IMR-90 (cell line): ENCODE measurements at regions not wholly inside any gene's neighbourhood (a gene's known extent, or its start where the extent isn't known, plus 50 kb on each side); places are given as distances from the start of the nearest gene placed in this dataset.

ENCODE experiments used
- ATAC-seq: fragments of 200-7000 bp; cut with Tn5 transposase; 2 replicates; pipeline ENCODE4 v1.9.1; 2020; ENCODE audit warnings: low read depth, mild to moderate bottlenecking, moderate library complexity
- BruUV-seq: library from RNA; stranded (reverse); fragments of 400-500 nt; replicated peaks from 2 replicates; lab custom pipeline; 2021; lab: Mats Ljungman, UMichigan
- CTCF ChIA-PET: fragments of 300-600 bp; formaldehyde crosslinking; extraction: SDS; loops from one replicate; lab custom pipeline; 2021; ENCODE audit warnings: antibody characterized with exemption; lab: Yijun Ruan, JAX
- POLR2A ChIA-PET: fragments of 300-600 bp; sonication (Branson Sonifier 250); formaldehyde crosslinking; loops from one replicate; lab custom pipeline; 2022; ENCODE audit warnings: antibody characterized with exemption; ENCODE audit not compliant: unreplicated experiment; lab: Charles Lee
- DNase-seq: peaks from one replicate; pipeline ENCODE4 v3.0.0; 2013
- H2AFZ ChIP-seq: replicated peaks from 2 replicates; pipeline ENCODE3; 2013; ENCODE audit warnings: low read length, mild to moderate bottlenecking; ENCODE audit not compliant: poor library complexity
- H2AK5ac ChIP-seq: 2 replicates; pipeline ENCODE4 v1.6.1; 2013; ENCODE audit warnings: low read depth, low read length, inconsistent platforms
- H2AK9ac ChIP-seq: replicated peaks from 2 replicates; pipeline ENCODE3; 2013; ENCODE audit warnings: mild to moderate bottlenecking, low read depth, low read length, moderate library complexity; ENCODE audit not compliant: poor library complexity
- H2BK120ac ChIP-seq: 2 replicates; pipeline ENCODE4 v1.6.1; 2013; ENCODE audit warnings: low read depth, low read length, inconsistent platforms
- H2BK15ac ChIP-seq: 3 replicates; pipeline ENCODE4 v1.6.1; 2013; ENCODE audit warnings: low read depth, low read length, inconsistent platforms
- H2BK20ac ChIP-seq: 2 replicates; pipeline ENCODE4 v1.6.1; 2013; ENCODE audit warnings: low read depth, mild to moderate bottlenecking, inconsistent platforms, low read length, moderate library complexity
- H2BK5ac ChIP-seq: 2 replicates; pipeline ENCODE4 v1.6.1; 2013; ENCODE audit warnings: mild to moderate bottlenecking, low read depth, low read length, inconsistent platforms; ENCODE audit not compliant: poor library complexity, severe bottlenecking
- H3K14ac ChIP-seq: replicated peaks from 2 replicates; pipeline ENCODE4 v1.6.1; 2013; ENCODE audit warnings: low read depth, low read length, inconsistent platforms
- H3K18ac ChIP-seq: 2 replicates; pipeline ENCODE4 v1.6.1; 2013; ENCODE audit warnings: low read depth, low read length, control low read depth
- H3K23ac ChIP-seq: 2 replicates; pipeline ENCODE4 v1.6.1; 2013; ENCODE audit warnings: low read depth, low read length, inconsistent platforms
- H3K27ac ChIP-seq: 2 replicates; pipeline ENCODE4 v1.5.1; 2013; ENCODE audit warnings: mild to moderate bottlenecking, control low read depth, low read length; ENCODE audit not compliant: insufficient read depth
- H3K27me3 ChIP-seq: 2 replicates; pipeline ENCODE4 v1.6.1; 2013; ENCODE audit warnings: low read length; ENCODE audit not compliant: control insufficient read depth, insufficient read depth
- H3K36me3 ChIP-seq: 2 replicates; pipeline ENCODE4 v1.6.1; 2013; ENCODE audit warnings: low read length, mixed read lengths; ENCODE audit not compliant: control insufficient read depth, insufficient read depth
- H3K4ac ChIP-seq: 2 replicates; pipeline ENCODE4 v1.6.1; 2013; ENCODE audit warnings: low read depth, low read length, inconsistent platforms
- H3K4me1 ChIP-seq: 2 replicates; pipeline ENCODE4 v1.6.1; 2013; ENCODE audit warnings: low read length, mixed read lengths; ENCODE audit not compliant: control insufficient read depth, insufficient read depth
- H3K4me2 ChIP-seq: 2 replicates; pipeline ENCODE4 v1.6.1; 2013; ENCODE audit warnings: low read depth, mild to moderate bottlenecking, control low read depth, low read length, moderate library complexity
- H3K4me3 ChIP-seq: 2 replicates; pipeline ENCODE4 v1.5.1; 2013; ENCODE audit warnings: low read depth, mild to moderate bottlenecking, control low read depth, low read length, moderate library complexity; ENCODE audit not compliant: insufficient read depth
- H3K56ac ChIP-seq: 2 replicates; pipeline ENCODE4 v1.6.1; 2013; ENCODE audit warnings: low read length, inconsistent platforms; ENCODE audit not compliant: insufficient read depth; ENCODE audit errors: extremely low read depth
- H3K79me1 ChIP-seq, 2 experiments: 2 replicates each; pipeline ENCODE4 v1.6.1; 2013; ENCODE audit warnings: low read length in 2 of 2, inconsistent platforms in 1 of 2, low read depth in 1 of 2
- H3K9ac ChIP-seq: 2 replicates; pipeline ENCODE4 v1.6.1; 2013; ENCODE audit warnings: low read depth, low read length, control low read depth
- H3K9me1 ChIP-seq: 2 replicates; pipeline ENCODE4 v1.6.1; 2013; ENCODE audit warnings: low read length, inconsistent platforms; ENCODE audit not compliant: insufficient read depth
- H3K9me3 ChIP-seq: 2 replicates; pipeline ENCODE4 v1.6.1; 2013; ENCODE audit warnings: low read length; ENCODE audit not compliant: control insufficient read depth, insufficient read depth
- H4K20me1 ChIP-seq: 2 replicates; pipeline ENCODE4 v1.6.1; 2013; ENCODE audit warnings: low read length, inconsistent platforms; ENCODE audit not compliant: insufficient read depth
- H4K5ac ChIP-seq: 2 replicates; pipeline ENCODE4 v1.6.1; 2013; ENCODE audit warnings: mild to moderate bottlenecking, low read depth, low read length, control low read depth
- H4K8ac ChIP-seq, 2 experiments: 2 replicates each; pipeline ENCODE4 v1.6.1; 2013; ENCODE audit warnings: low read depth in 2 of 2, low read length in 2 of 2, control low read depth in 1 of 2, inconsistent platforms in 1 of 2
- H4K91ac ChIP-seq: 2 replicates; pipeline ENCODE4 v1.6.1; 2013; ENCODE audit warnings: low read depth, low read length, inconsistent platforms; ENCODE audit not compliant: insufficient read depth
- BHLHE40 ChIP-seq: fragments of 150-350 bp; IDR thresholded peaks from 2 replicates; pipeline ENCODE4 v1.6.1; 2016; ENCODE audit warnings: mild to moderate bottlenecking, low read depth, low read length
- CEBPB ChIP-seq: IDR thresholded peaks from 2 replicates; pipeline ENCODE4 v1.6.1; 2012; ENCODE audit warnings: low read depth, low read length, improper control_type of control experiment
- CHD1 ChIP-seq: IDR thresholded peaks from 2 replicates; pipeline ENCODE4 v1.6.1; 2012; ENCODE audit warnings: low read depth, low read length, improper control_type of control experiment
- CTCF ChIP-seq: conservative IDR thresholded peaks from 2 replicates; pipeline ENCODE4 v1.5.1; 2012; ENCODE audit warnings: mild to moderate bottlenecking, low read depth, low read length, improper control_type of control experiment
- FOS ChIP-seq: fragments of 150-350 bp; IDR thresholded peaks from 2 replicates; pipeline ENCODE4 v1.6.1; 2016; ENCODE audit warnings: low read depth, low read length
- MAFK ChIP-seq: IDR thresholded peaks from 2 replicates; pipeline ENCODE4 v1.6.1; 2012; ENCODE audit warnings: low read depth, low read length, improper control_type of control experiment
- MAZ ChIP-seq: IDR thresholded peaks from 2 replicates; pipeline ENCODE4 v1.6.1; 2012; ENCODE audit warnings: low read depth, mild to moderate bottlenecking, low read length, improper control_type of control experiment, moderate library complexity, borderline replicate concordance
- MXI1 ChIP-seq: IDR thresholded peaks from 2 replicates; pipeline ENCODE4 v1.6.1; 2012; ENCODE audit warnings: low read depth, mild to moderate bottlenecking, low read length, moderate library complexity, borderline replicate concordance
- NFE2L2 ChIP-seq: fragments of 150-350 bp; IDR thresholded peaks from 2 replicates; pipeline ENCODE4 v1.6.1; 2016; ENCODE audit warnings: low read depth, mild to moderate bottlenecking, low read length
- POLR2A ChIP-seq: IDR thresholded peaks from 2 replicates; pipeline ENCODE4 v1.6.1; 2012; ENCODE audit warnings: mild to moderate bottlenecking, low read depth, low read length
- RAD21 ChIP-seq: IDR thresholded peaks from 2 replicates; pipeline ENCODE4 v1.6.1; 2012; ENCODE audit warnings: low read length, improper control_type of control experiment
- RCOR1 ChIP-seq: IDR thresholded peaks from 2 replicates; pipeline ENCODE4 v1.6.1; 2012; ENCODE audit warnings: mild to moderate bottlenecking, low read length, improper control_type of control experiment; ENCODE audit not compliant: insufficient replicate concordance
- RFX5 ChIP-seq: IDR thresholded peaks from 2 replicates; pipeline ENCODE4 v1.8.0; 2012; ENCODE audit warnings: low read depth, mild to moderate bottlenecking, low read length, moderate library complexity
- SMC3 ChIP-seq: fragments of 150-350 bp; IDR thresholded peaks from 2 replicates; pipeline ENCODE4 v1.6.1; 2016; ENCODE audit warnings: low read depth, mild to moderate bottlenecking, antibody characterized with exemption, low read length, moderate library complexity
- WGBS, 2 experiments: methylation state at CpG; one replicate each; pipeline versions ENCODE4 v1.1.5 to v1.1.7; 2013; ENCODE audit warnings: missing lambda C conversion rate in 2 of 2; ENCODE audit not compliant: insufficient read length in 1 of 2; ENCODE audit errors: extremely low coverage in 2 of 2; 5-methylcytosine and 5-hydroxymethylcytosine counted together
- dilution Hi-C: fragments of 300-500 bp; cut with HindIII; formaldehyde crosslinking; loops from one replicate; pipeline ENCODE4 v1.14.3; 2018; ENCODE audit warnings: low sequenced_read_pairs; ENCODE audit not compliant: unreplicated experiment
- in situ Hi-C: fragments of 300-500 bp; cut with MboI; formaldehyde crosslinking; loops from 3 replicates; pipeline ENCODE4 v1.14.3; 2019; ENCODE audit warnings: low sequenced_read_pairs, inconsistent platforms, mixed read lengths
- intact Hi-C: fragments of 100-400 bp; cut with micrococcal nuclease; formaldehyde crosslinking; loops from 2 replicates; pipeline ENCODE4 v1.10.0; 2022
- TF ChIP-seq, protein P1 (sequence below): fragments of 150-350 bp; IDR thresholded peaks from 2 replicates; pipeline ENCODE4 v1.6.1; 2017; ENCODE audit warnings: mild to moderate bottlenecking, antibody characterized with exemption, low read length, low read depth
- TF ChIP-seq, protein P2 (sequence below): fragments of 150-350 bp; IDR thresholded peaks from 2 replicates; pipeline ENCODE4 v1.6.1; 2016; ENCODE audit warnings: low read depth, mild to moderate bottlenecking, low read length, moderate library complexity, borderline replicate concordance

- 100% methylated on average over 1 of the region's 2 CpGs; no CpG with 5 or more reads in 1 of the 2 experiments for WGBS, 2 experiments
These were observed 1466.3 kb downstream of the TSPY10 start for GRCh38 chrY:10993955-10994354.

More at GRCh38 chrY:10993955-10994354, 1466.3 kb downstream of the TSPY10 start:
- H3K14ac ChIP-seq = no peak overlapping the region
- H3K9ac ChIP-seq = no peak overlapping the region
- no peak overlapping the region for H2AK5ac ChIP-seq
- TF ChIP-seq, protein P1, sequence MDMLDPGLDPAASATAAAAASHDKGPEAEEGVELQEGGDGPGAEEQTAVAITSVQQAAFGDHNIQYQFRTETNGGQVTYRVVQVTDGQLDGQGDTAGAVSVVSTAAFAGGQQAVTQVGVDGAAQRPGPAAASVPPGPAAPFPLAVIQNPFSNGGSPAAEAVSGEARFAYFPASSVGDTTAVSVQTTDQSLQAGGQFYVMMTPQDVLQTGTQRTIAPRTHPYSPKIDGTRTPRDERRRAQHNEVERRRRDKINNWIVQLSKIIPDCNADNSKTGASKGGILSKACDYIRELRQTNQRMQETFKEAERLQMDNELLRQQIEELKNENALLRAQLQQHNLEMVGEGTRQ = no peak
- TF ChIP-seq MXI1 (no peak), RAD21 (no peak), BHLHE40 (no peak), SMC3 (no peak), FOS (no peak), CHD1 (no peak), MAFK (no peak), NFE2L2 (no peak), RCOR1 (no peak), RFX5 (no peak), CEBPB (no peak), MAZ (no peak), POLR2A (no peak), CTCF (no peak)
- TF ChIP-seq, protein P2, sequence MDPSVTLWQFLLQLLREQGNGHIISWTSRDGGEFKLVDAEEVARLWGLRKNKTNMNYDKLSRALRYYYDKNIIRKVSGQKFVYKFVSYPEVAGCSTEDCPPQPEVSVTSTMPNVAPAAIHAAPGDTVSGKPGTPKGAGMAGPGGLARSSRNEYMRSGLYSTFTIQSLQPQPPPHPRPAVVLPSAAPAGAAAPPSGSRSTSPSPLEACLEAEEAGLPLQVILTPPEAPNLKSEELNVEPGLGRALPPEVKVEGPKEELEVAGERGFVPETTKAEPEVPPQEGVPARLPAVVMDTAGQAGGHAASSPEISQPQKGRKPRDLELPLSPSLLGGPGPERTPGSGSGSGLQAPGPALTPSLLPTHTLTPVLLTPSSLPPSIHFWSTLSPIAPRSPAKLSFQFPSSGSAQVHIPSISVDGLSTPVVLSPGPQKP = no peak
- no peak overlapping the region for H3K4me3 ChIP-seq
- H2BK5ac ChIP-seq = peak overlapping the region; percentile 67
- H3K9me1 ChIP-seq = no peaks in the 10 kb centered on the region
- no peak for ATAC-seq
- H4K91ac ChIP-seq = no peak overlapping the region
- no peak overlapping the region for H2AK9ac ChIP-seq
- no peaks in the 10 kb centered on the region for H4K20me1 ChIP-seq
- no peak overlapping the region for H2BK15ac ChIP-seq
- no peak overlapping the region for H4K5ac ChIP-seq
- H4K8ac ChIP-seq = no peak overlapping the region
- ChIA-PET CTCF (no interaction called here), POLR2A (no interaction called here)
- no peak overlapping the region for H2BK20ac ChIP-seq
- BruUV-seq = no TSS peak
- dilution Hi-C loops = no loop called here
- H3K9me3 ChIP-seq = peaks cover 5% of the 10 kb centered on the region; the same call in 1 of the 2 replicates
- H2AFZ ChIP-seq = no peak overlapping the region
- H3K56ac ChIP-seq = no peak overlapping the region
- H3K4ac ChIP-seq = no peak overlapping the region
- in situ Hi-C loops = no loop called here
- H3K36me3 ChIP-seq = no peaks in the 10 kb centered on the region
- no peak for DNase-seq
- H3K27me3 ChIP-seq = no peaks in the 10 kb centered on the region
- H3K4me1 ChIP-seq = no peaks in the 10 kb centered on the region
- no peak overlapping the region for H3K18ac ChIP-seq
- H3K27ac ChIP-seq = no peak overlapping the region
- intact Hi-C loops = no loop called here
- no peaks in the 10 kb centered on the region for H3K79me1 ChIP-seq
- no peak overlapping the region for H3K23ac ChIP-seq
- no peak overlapping the region for H3K4me2 ChIP-seq
- H2BK120ac ChIP-seq = no peak overlapping the region
